H1 (cell line): ENCODE measurements at regions not wholly inside any gene's neighbourhood (a gene's known extent, or its start where the extent isn't known, plus 50 kb on each side); places are given as distances from the start of the nearest gene placed in this dataset.

Source experiments
- CTCF ChIA-PET: fragments of 300-600 bp; sonication (Branson Sonifier 250); formaldehyde crosslinking; loops from one replicate; lab custom pipeline; 2021; ENCODE audit not compliant: partially characterized antibody; lab: Charles Lee
- POLR2A ChIA-PET: fragments of 300-600 bp; sonication (Branson Sonifier 250); formaldehyde crosslinking; loops from one replicate; lab custom pipeline; 2021; ENCODE audit warnings: inconsistent platforms; ENCODE audit not compliant: partially characterized antibody; lab: Charles Lee
- DNase-seq, 2 experiments: peaks; one replicate each; pipeline versions ENCODE4 v3.0.0 to v3.0.0-alpha.2; 2010 to 2022; ENCODE audit warnings: low spot score in 2 of 2, low read depth in 1 of 2, mixed read lengths in 1 of 2
- FAIRE-seq: peaks from 2 replicates; lab custom pipeline; 2011; peaks lifted over from hg19 to GRCh38; lab: Jason Lieb, UNC
- H2AFZ ChIP-seq: 2 replicates; pipeline ENCODE4 v1.8.1; 2012; ENCODE audit warnings: low read length, inconsistent platforms
- H2AK5ac ChIP-seq: 2 replicates; pipeline ENCODE4 v1.6.1; 2013; ENCODE audit warnings: low read depth, low read length
- H2BK120ac ChIP-seq: replicated peaks from 2 replicates; pipeline ENCODE3; 2013; ENCODE audit warnings: low read depth, low read length, inconsistent platforms
- H2BK12ac ChIP-seq: 2 replicates; pipeline ENCODE4 v1.6.1; 2013; ENCODE audit warnings: low read depth, low read length
- H2BK15ac ChIP-seq: 2 replicates; pipeline ENCODE4 v1.6.1; 2013; ENCODE audit warnings: low read length
- H2BK20ac ChIP-seq: 2 replicates; pipeline ENCODE4 v1.6.1; 2013; ENCODE audit warnings: low read length
- H2BK5ac ChIP-seq: 2 replicates; pipeline ENCODE4 v1.6.1; 2013; ENCODE audit warnings: low read depth, low read length
- H3K14ac ChIP-seq: 2 replicates; pipeline ENCODE4 v1.6.1; 2013; ENCODE audit warnings: inconsistent platforms; ENCODE audit not compliant: insufficient read length
- H3K18ac ChIP-seq: 2 replicates; pipeline ENCODE4 v1.6.1; 2013; ENCODE audit warnings: low read length; ENCODE audit errors: extremely low read depth
- H3K23ac ChIP-seq: 2 replicates; pipeline ENCODE4 v1.6.1; 2013; ENCODE audit warnings: inconsistent platforms; ENCODE audit not compliant: insufficient read length
- H3K23me2 ChIP-seq: 2 replicates; pipeline ENCODE4 v1.6.1; 2013; ENCODE audit warnings: low read depth, low read length
- H3K27ac ChIP-seq: 2 replicates; pipeline ENCODE4 v1.6.1; 2011; ENCODE audit warnings: low read depth, low read length, inconsistent platforms
- H3K27me3 ChIP-seq, 4 experiments: replicated peaks in 1 of 4; 1 replicate in 1 of 4; 2 replicates in 3 of 4; pipeline versions ENCODE4 v1.6.1 to v1.8.1; 2011 to 2013; ENCODE audit warnings: low read length in 3 of 4, mild to moderate bottlenecking in 3 of 4, inconsistent platforms in 2 of 4, mixed read lengths in 2 of 4, moderate library complexity in 1 of 4; ENCODE audit not compliant: control insufficient read depth in 3 of 4, insufficient read depth in 3 of 4; ENCODE audit errors: extremely low read depth in 1 of 4
- H3K36me3 ChIP-seq, 4 experiments: 2 replicates each; pipeline versions ENCODE4 v1.6.1 to v1.8.1; 2011 to 2013; ENCODE audit warnings: mild to moderate bottlenecking in 4 of 4, low read length in 3 of 4, moderate library complexity in 2 of 4, control low read depth in 1 of 4, inconsistent platforms in 1 of 4; ENCODE audit not compliant: insufficient read depth in 4 of 4, control insufficient read depth in 2 of 4
- H3K4ac ChIP-seq: replicated peaks from 2 replicates; pipeline ENCODE3; 2013; ENCODE audit warnings: low read length, low read depth, mixed read lengths, inconsistent platforms; ENCODE audit not compliant: insufficient read length
- H3K4me1 ChIP-seq, 4 experiments: replicated peaks in 1 of 4; 1 replicate in 1 of 4; 2 replicates in 3 of 4; pipeline versions ENCODE4 v1.6.1 to v1.8.1; 2011 to 2013; ENCODE audit warnings: low read length in 3 of 4, inconsistent platforms in 2 of 4, mixed read lengths in 1 of 4; ENCODE audit not compliant: insufficient read depth in 4 of 4, control insufficient read depth in 3 of 4
- H3K4me2 ChIP-seq, 2 experiments: 2 replicates each; pipeline versions ENCODE4 v1.6.1 to v1.8.1; 2011 to 2013; ENCODE audit warnings: low read depth in 2 of 2, low read length in 2 of 2, control low read depth in 1 of 2, inconsistent platforms in 1 of 2, mild to moderate bottlenecking in 1 of 2; ENCODE audit not compliant: insufficient read depth in 1 of 2
- H3K4me3 ChIP-seq, 4 experiments: fragments of 200-600, 300-600 bp in 1 of 4; sonication (generic), shearing (Covaris generic), sonication (Bioruptor Twin) in 1 of 4; 2 replicates each; pipeline versions ENCODE4 v1.5.1 to v1.8.1; 2011 to 2016; ENCODE audit warnings: low read length in 4 of 4, low read depth in 3 of 4, control low read depth in 2 of 4, inconsistent platforms in 2 of 4, mild to moderate bottlenecking in 2 of 4, mixed read lengths in 1 of 4, moderate library complexity in 1 of 4; ENCODE audit not compliant: insufficient read depth in 2 of 4; ENCODE audit errors: extremely low read depth in 1 of 4
- H3K56ac ChIP-seq: replicated peaks from 2 replicates; pipeline ENCODE3; 2013; ENCODE audit warnings: low read depth, mild to moderate bottlenecking, mixed read lengths, low read length, inconsistent platforms; ENCODE audit not compliant: insufficient read length
- H3K79me1 ChIP-seq: 2 replicates; pipeline ENCODE4 v1.6.1; 2013; ENCODE audit warnings: low read depth, low read length, control low read depth
- H3K79me2 ChIP-seq, 2 experiments: 2 replicates each; pipeline versions ENCODE4 v1.6.1 to v1.8.1; 2012 to 2013; ENCODE audit warnings: low read length in 2 of 2, mild to moderate bottlenecking in 2 of 2, inconsistent platforms in 1 of 2; ENCODE audit not compliant: insufficient read depth in 2 of 2, control insufficient read depth in 1 of 2
- H3K9ac ChIP-seq, 4 experiments: replicated peaks in 1 of 4; 1 replicate in 1 of 4; 2 replicates in 3 of 4; pipeline versions ENCODE4 v1.6.1 to v1.8.1; 2011 to 2013; ENCODE audit warnings: low read depth in 3 of 4, low read length in 3 of 4, control low read depth in 2 of 4, mild to moderate bottlenecking in 2 of 4, moderate library complexity in 2 of 4, inconsistent platforms in 1 of 4; ENCODE audit errors: extremely low read depth in 1 of 4
- H3K9me3 ChIP-seq, 2 experiments: 2 replicates each; pipeline versions ENCODE4 v1.6.1 to v1.8.1; 2012 to 2013; ENCODE audit warnings: mild to moderate bottlenecking in 2 of 2, moderate library complexity in 2 of 2, control low read depth in 1 of 2, inconsistent platforms in 1 of 2, low read depth in 1 of 2, low read length in 1 of 2, mixed read lengths in 1 of 2; ENCODE audit not compliant: insufficient read depth in 2 of 2
- H4K20me1 ChIP-seq, 2 experiments: replicated peaks in 1 of 2; 2 replicates each; pipeline versions ENCODE3 to v1.8.1; 2011 to 2013; ENCODE audit warnings: inconsistent platforms in 2 of 2, low read length in 2 of 2, mild to moderate bottlenecking in 1 of 2; ENCODE audit not compliant: insufficient read depth in 2 of 2, control insufficient read depth in 1 of 2
- H4K5ac ChIP-seq: 2 replicates; pipeline ENCODE4 v1.6.1; 2013; ENCODE audit warnings: low read length, low read depth, mixed read lengths, inconsistent platforms; ENCODE audit not compliant: insufficient read length
- H4K8ac ChIP-seq: 2 replicates; pipeline ENCODE4 v1.8.0; 2013; ENCODE audit warnings: mild to moderate bottlenecking, moderate library complexity, low read length, inconsistent platforms; ENCODE audit not compliant: insufficient read depth; ENCODE audit errors: extremely low read depth
- H4K91ac ChIP-seq: replicated peaks from 2 replicates; pipeline ENCODE3; 2013; ENCODE audit warnings: low read length, mixed read lengths, inconsistent platforms; ENCODE audit not compliant: insufficient read length
- GTF2F1 ChIP-seq: IDR thresholded peaks from 2 replicates; pipeline ENCODE4 v1.6.1; 2012; ENCODE audit warnings: low read depth, low read length, improper control_type of control experiment, borderline replicate concordance
- JUND ChIP-seq: IDR thresholded peaks from 2 replicates; pipeline ENCODE4 v1.6.1; 2011; ENCODE audit warnings: mild to moderate bottlenecking, improper control_type of control experiment, low read length
- WGBS, 2 experiments: shearing (Covaris generic) in 1 of 2; methylation state at CpG; one replicate each; pipeline versions ENCODE4 v1.1.6 to v1.1.7; 2013 to 2015; ENCODE audit warnings: low lambda C conversion rate in 2 of 2, mixed read lengths in 2 of 2, inconsistent platforms in 1 of 2, low coverage in 1 of 2, missing lambda C conversion rate in 1 of 2; ENCODE audit not compliant: insufficient replicate concordance in 2 of 2, insufficient coverage in 1 of 2, insufficient read length in 1 of 2; ENCODE audit errors: extremely low coverage in 1 of 2, missing lambda C conversion rate in 1 of 2; 5-methylcytosine and 5-hydroxymethylcytosine counted together

GRCh38 chr5:68356216-68356615 is 140.7 kb downstream of the PIK3R1 start:
- no peaks in the 10 kb centered on the region for H4K20me1 ChIP-seq
- no peak overlapping the region for H2BK5ac ChIP-seq
- H3K14ac ChIP-seq = no peak overlapping the region
- H3K9ac ChIP-seq = no peak overlapping the region
- H3K4me2 ChIP-seq = no peak overlapping the region
- TF ChIP-seq GTF2F1 = no peak
- no peak for TF ChIP-seq JUND
- no peak overlapping the region for H4K5ac ChIP-seq
- H3K4ac ChIP-seq = no peak overlapping the region
- ChIA-PET CTCF (no interaction called here), POLR2A (no interaction called here)
- no peak overlapping the region for H2BK12ac ChIP-seq
- H2BK20ac ChIP-seq = no peak overlapping the region
- DNase-seq (no peak), FAIRE-seq (no peak)
- WGBS, 2 experiments = 99% methylated on average over 6 of the region's 6 CpGs; no CpG with 5 or more reads in 1 of the 2 experiments
- H3K4me3 ChIP-seq = no peak overlapping the region
- no peak overlapping the region for H3K23ac ChIP-seq
- no peaks in the 10 kb centered on the region for H3K36me3 ChIP-seq
- no peak overlapping the region for H3K56ac ChIP-seq
- no peak overlapping the region for H4K8ac ChIP-seq
- H3K27me3 ChIP-seq = no peaks in the 10 kb centered on the region
- no peak overlapping the region for H2BK15ac ChIP-seq
- H3K23me2 ChIP-seq = no peaks in the 10 kb centered on the region
- H3K4me1 ChIP-seq = peaks cover 0 to 4% (median 0%) of the 10 kb centered on the region in 4 experiments; a peak in 1 of 7 replicates
- H2AK5ac ChIP-seq = no peak overlapping the region
- no peak overlapping the region for H3K18ac ChIP-seq
- H2AFZ ChIP-seq = no peak overlapping the region
- no peaks in the 10 kb centered on the region for H3K9me3 ChIP-seq
- H2BK120ac ChIP-seq = no peak overlapping the region
- no peak overlapping the region for H3K27ac ChIP-seq
- no peaks in the 10 kb centered on the region for H3K79me1 ChIP-seq
- H4K91ac ChIP-seq = no peak overlapping the region
- no peaks in the 10 kb centered on the region for H3K79me2 ChIP-seq
